HUDEP-2 (cell line): ENCODE measurements at regions not wholly inside any gene's neighbourhood (a gene's known extent, or its start where the extent isn't known, plus 50 kb on each side); places are given as distances from the start of the nearest gene placed in this dataset.
A peak's percentile ranks its signal among the peaks of the same experiment; 100 is the strongest.

Experiments
- DNase-seq, 76 experiments: peaks; one replicate each; lab custom pipeline; 2025; ENCODE audit not compliant: unreplicated experiment in 76 of 76; lab: John Stamatoyannopoulos, UW

DNA sequence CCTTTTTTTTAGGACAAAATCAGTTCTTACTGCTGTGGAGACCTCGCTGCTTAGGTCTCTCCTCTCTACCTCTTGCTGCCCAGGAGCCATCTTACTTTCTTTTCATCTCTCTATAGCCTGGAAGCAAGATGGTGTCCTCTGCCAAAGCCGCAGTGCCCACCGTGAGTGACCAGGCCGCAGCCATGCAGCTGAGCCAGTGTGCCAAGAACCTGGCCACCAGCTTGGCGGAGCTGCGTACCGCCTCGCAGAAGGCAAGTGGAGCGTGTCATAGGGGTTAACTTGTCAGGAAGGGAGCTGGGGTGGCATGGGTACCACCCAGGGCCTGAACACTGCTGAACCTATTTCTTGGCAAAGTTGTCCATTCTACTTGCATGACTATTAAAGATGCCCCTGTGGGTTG, 320.3 kb upstream of the TPM1 start:
- DNase-seq: no peak

GRCh38 chr15:62726461-62726860, 316.1 kb upstream of the TPM1 start:
- DNase-seq: no peak

DNA sequence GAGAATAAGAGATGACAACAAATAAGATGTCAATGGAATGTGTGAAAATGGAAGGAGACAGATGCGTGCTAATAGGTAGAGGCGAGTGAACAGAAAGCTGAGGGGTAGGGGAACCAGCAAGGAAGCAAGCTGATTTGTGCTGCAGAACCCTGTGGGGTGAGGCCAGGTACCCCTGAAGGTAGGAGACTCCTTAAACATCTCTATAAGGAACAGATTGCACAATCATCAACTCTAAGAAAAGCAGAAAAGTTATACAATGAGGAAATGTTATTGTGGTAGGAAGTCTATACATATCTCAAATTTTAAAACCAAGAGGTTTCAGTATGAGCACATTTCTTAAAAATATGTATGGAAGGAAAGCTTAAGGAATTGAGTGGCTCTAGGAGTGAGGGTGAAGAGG, 315.0 kb upstream of the TPM1 start:
- DNase-seq: no peak

GRCh38 chr15:62730825-62731224, 311.7 kb upstream of the TPM1 start:
- DNase-seq: no peak

DNA sequence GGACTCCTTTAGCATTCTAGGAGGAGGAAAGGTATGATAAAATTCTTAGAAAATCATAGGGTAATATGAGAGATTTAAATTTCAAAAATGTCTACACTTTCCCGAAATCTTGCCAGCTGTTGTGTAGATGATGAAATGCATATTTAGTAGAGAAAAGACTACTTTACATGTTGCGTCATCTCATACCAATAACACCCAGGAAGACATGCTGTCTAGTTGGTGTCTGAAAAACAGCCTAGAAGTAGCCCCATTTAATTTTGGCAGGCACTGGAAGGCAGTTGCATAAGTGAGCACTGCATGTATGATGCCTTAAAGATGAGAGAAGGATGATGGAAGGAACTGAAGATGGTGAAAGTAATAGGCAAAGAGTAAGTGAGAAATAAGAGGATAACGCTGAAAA, 310.5 kb upstream of the TPM1 start:
- no peak for DNase-seq

- no peak for DNase-seq
Observed at GRCh38 chr15:62734706-62735105, 307.8 kb upstream of the TPM1 start.

GRCh38 chr15:62736756-62737155, 305.8 kb upstream of the TPM1 start:
- no peak for DNase-seq

- DNase-seq: no peak
Observed at GRCh38 chr15:62737551-62737950, 305.0 kb upstream of the TPM1 start.

GRCh38 chr15:62739082-62739481, 303.5 kb upstream of the TPM1 start:
- DNase-seq: no peak

- DNase-seq: no peak
Observed at GRCh38 chr15:62739507-62739906, 303.0 kb upstream of the TPM1 start.

- DNase-seq: no peak
Observed at GRCh38 chr15:62740141-62741004, 302.2 kb upstream of the TPM1 start.

GRCh38 chr15:62741106-62741505, 301.4 kb upstream of the TPM1 start:
- no peak for DNase-seq

DNA sequence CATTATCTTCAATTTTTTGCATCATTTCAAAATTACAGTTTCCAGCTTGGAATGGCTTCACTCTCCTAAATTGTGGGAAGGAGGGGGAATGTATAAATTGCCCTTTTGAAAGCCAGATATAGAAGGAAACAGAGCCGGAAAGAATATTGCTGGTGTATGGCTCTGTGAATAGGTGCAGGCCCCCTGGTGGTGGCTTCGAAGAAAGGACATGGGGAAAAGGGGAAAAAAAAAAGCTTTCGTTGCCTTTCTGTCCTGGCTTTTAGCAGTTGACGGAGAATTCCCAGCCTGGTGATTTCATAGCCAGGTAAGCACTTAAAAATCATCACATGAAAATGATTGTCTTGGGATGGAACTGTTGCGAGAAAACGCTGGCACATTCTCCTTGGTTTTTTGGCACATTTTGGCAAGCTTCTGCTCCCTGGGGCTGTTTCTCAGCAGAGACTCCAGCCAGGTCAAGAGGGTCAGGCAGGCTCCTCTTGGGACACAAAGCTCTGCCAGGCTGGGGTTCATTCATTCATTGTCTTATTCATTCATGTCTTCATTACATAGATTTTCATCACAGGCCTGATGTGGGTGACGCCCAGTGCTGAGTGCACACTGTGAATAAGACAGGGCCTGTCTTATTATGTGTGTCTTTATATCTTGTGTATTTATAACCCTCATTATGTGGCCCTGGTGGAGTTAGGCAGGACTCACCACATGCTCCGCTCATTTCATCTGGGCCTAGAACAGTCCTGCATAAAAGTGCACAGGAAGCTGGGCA, 300.0 kb upstream of the TPM1 start:
- peak in 30 of 76 experiments; percentile 1 to 31 (median 16) for DNase-seq

DNA sequence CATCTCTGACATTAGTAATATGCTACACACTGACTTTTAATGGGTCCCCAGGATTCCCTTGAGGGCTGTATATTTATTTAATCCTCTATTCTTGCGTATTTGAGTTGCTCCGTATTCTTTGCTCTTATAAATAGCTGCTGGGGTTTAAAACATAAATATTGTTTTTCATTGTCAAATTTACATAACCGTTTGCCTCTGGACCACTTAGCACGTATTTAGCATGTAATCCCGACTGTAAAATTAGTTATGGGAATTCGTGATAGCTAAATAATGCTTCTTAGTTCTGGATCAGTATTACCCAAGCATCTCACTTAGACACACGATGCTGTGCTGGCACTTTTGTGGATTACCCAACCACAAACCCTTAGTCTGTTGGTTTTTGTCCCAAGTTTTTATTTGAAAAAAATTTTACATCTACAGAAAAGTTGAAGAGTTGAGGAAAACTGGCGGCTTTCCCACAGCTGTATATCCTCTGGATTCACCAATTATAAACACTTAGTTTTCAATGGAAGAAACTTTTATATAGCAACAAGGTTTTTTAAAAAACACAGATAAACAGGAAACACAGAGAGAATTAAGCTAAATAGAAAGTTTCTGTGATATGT, 296.8 kb upstream of the TPM1 start:
- DNase-seq: no peak

DNA sequence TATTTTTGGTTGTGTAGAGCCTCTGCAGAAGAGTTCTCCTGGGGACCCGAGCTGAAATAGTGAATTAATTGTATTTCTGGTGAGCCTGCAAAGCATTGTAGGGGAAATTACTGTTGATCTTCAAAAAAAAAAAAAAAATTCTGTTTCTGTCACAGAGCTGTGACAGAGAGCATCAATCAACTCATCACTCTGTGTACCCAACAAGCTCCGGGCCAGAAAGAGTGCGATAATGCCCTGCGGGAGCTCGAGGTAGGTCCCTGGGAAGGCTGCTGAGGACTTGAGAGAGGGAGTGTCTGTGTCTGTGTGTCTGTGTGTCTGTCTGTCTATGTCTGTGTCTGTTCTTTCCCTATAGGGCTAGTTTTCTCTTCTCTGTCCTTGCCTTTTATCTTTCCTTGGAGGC, 294.4 kb upstream of the TPM1 start:
- DNase-seq: no peak

GRCh38 chr15:62749036-62749815, 293.3 kb upstream of the TPM1 start:
- no peak for DNase-seq

DNA sequence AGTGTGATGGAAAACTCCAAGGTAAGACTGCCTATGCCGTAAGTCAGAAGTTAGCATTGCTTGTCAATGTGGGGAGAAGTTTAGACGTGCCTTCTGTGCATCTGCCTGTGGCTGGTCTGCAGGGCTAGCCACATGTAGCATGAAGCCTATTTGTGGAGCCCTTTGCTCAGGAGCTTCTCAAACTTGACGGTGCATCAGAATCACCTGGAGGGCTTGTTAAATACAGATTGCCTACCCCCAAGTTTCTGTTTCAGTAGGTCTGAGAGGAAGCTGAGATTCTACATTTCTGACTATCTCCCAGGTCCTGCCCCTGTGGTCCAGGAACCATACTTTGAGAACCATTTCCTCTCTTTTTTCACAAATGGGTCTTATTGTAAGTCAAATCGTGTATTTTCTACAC, 292.1 kb upstream of the TPM1 start:
- no peak for DNase-seq

DNA sequence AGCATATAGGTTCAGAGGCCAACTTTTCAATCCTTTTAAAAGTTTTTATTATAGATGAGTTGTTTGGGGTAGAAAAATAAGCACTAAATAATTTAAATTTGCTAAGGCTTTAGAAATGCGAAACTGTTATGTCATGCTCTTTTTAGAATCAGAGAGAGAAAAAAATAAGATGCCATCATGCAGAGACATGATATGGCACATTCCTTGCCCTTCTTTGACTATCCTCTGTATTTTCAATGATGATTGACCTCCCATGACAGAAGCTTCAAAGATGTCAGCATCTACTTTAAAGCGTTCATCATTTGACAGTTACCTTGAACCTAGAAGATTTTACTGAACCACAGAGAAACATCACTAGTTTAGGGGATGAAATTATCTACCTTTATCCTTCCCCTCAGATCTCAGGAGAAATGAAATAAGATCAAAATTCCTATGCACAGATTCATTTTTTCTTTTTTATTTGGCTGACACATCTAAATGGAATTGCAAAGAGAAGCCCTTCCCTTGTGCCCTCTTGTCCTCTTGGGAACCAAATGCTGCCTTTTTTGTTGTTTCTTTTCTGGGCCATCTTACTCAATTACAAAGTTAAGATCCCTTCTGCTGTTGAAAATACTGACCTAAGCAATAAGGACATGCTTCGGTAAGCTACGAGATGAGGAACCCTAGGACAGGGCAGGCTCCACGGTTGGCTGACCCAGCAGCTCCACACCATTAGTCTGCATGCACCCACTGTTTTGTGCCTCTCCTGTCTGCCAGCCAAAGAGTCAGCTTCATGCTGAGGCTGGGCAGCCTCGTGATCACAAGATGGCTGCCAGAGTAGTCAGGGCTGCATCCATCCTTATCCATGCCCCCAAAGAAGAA, 289.7 kb upstream of the TPM1 start:
- DNase-seq: no peak

- DNase-seq: no peak
Observed at GRCh38 chr15:62753518-62754221, 288.9 kb upstream of the TPM1 start.
